ENCODE measurements at regions not wholly inside any gene's neighbourhood (a gene's known extent, or its start where the extent isn't known, plus 50 kb on each side); places are given as distances from the start of the nearest gene placed in this dataset.

DNA sequence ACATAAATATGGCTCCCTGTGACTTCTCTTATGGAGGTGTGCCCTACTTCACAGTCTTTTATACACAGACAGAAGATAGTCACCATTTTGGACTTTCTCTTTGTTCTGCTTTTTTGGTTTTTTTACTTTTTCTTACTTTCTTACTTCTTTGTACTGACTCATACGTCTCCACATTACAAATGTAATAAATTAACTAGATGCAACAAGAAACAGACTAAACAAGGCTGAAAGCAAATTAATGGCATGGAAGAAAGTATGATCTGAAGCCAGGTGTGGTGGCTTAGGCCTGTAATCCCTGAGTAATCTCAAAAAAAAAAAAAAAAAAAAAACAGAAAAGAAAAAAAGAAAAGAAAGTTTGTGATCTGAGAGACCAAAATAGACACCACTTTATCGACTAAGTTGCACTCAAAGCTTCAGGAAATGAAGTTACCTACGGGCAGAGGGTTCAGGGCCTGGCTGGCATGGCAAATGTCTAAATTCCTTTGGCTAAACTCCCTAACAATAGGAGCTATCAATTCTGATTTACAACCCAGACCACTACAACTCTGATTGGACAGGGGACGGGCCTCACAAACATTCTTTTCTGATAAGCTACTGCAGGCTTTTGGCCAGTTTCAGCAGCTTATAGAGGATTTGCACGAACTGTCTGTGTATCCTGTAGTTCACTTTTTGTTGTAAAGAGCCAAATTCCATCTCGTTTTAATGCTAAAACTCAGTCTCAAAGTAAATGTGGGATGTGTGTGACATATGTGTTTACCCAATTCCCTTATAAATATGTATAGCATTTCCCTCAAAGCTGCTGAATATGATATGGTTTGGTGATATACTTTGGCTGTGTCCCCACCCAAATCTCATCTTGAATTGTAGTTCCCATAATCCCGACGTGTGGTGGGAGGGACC lies 129.1 kb downstream of the SEPTIN14 start:
- H3K36me3 ChIP-seq (ENCODE audit: low read length): no peaks in the 10 kb centered on the region
- H3K9ac ChIP-seq (ENCODE audit: low read length): no peak overlapping the region
- no peaks in the 10 kb centered on the region for H4K20me1 ChIP-seq (ENCODE audit: low read depth, low read length)
- H3K27ac ChIP-seq (ENCODE audit: low read depth, low read length): no peak overlapping the region
- TF ChIP-seq EZH2phosphoT487 (conservative IDR thresholded peaks at IDR 0.05; ENCODE audit: low read length): no peak
- TF ChIP-seq, protein P1, sequence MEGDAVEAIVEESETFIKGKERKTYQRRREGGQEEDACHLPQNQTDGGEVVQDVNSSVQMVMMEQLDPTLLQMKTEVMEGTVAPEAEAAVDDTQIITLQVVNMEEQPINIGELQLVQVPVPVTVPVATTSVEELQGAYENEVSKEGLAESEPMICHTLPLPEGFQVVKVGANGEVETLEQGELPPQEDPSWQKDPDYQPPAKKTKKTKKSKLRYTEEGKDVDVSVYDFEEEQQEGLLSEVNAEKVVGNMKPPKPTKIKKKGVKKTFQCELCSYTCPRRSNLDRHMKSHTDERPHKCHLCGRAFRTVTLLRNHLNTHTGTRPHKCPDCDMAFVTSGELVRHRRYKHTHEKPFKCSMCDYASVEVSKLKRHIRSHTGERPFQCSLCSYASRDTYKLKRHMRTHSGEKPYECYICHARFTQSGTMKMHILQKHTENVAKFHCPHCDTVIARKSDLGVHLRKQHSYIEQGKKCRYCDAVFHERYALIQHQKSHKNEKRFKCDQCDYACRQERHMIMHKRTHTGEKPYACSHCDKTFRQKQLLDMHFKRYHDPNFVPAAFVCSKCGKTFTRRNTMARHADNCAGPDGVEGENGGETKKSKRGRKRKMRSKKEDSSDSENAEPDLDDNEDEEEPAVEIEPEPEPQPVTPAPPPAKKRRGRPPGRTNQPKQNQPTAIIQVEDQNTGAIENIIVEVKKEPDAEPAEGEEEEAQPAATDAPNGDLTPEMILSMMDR (IDR thresholded peaks at IDR 0.05; ENCODE audit: insufficient read depth, low read length, poor library complexity, severe bottlenecking): no peak
- no peaks in the 10 kb centered on the region for H3K27me3 ChIP-seq (ENCODE audit: low read length)
- H3K79me2 ChIP-seq (ENCODE audit: insufficient read depth, low read length): no peaks in the 10 kb centered on the region
- H2AFZ ChIP-seq (ENCODE audit: low read depth, low read length, severe bottlenecking): no peak overlapping the region
- H3K9me3 ChIP-seq (ENCODE audit: insufficient read depth, low read length): no peaks in the 10 kb centered on the region
- H3F3A ChIP-seq (ENCODE audit: insufficient read depth): no peaks in the 10 kb centered on the region
- H3K4me2 ChIP-seq (ENCODE audit: low read depth, low read length, poor library complexity, severe bottlenecking): no peak overlapping the region
- no peak overlapping the region for H3K4me3 ChIP-seq (ENCODE audit: insufficient read depth, low read length, poor library complexity, severe bottlenecking)
- H3K9me2 ChIP-seq (replicated peaks; ENCODE audit: insufficient read depth, low read length): no peaks in the 10 kb centered on the region

DNA sequence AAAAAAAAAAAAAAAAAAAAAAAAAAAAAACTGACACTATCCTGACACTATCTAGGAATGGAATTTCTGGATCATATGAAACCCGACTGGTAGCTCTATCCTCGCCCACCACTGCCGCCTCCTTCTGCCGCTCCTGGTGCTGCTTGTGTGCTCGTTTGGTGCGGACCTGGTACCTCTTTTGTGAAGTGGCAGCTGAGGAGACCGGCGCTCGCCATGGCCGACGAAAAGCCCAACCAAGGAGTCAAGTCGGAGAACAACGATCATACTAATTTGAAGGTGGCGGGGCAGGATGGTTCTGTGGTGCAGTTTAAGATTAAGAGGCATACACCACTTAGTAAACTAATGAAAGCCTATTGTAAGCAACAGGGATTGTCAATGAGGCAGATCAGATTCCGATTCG lies 130.6 kb downstream of the SEPTIN14 start:
- no peaks in the 10 kb centered on the region for H3K79me2 ChIP-seq (ENCODE audit: insufficient read depth, low read length)
- H3K9me2 ChIP-seq (replicated peaks; ENCODE audit: insufficient read depth, low read length): no peaks in the 10 kb centered on the region
- TF ChIP-seq, protein P1 (IDR thresholded peaks at IDR 0.05; ENCODE audit: insufficient read depth, low read length, poor library complexity, severe bottlenecking): no peak
- no peak for TF ChIP-seq EZH2phosphoT487 (conservative IDR thresholded peaks at IDR 0.05; ENCODE audit: low read length)
- H3K36me3 ChIP-seq (ENCODE audit: low read length): no peaks in the 10 kb centered on the region
- H3K4me3 ChIP-seq (ENCODE audit: insufficient read depth, low read length, poor library complexity, severe bottlenecking): no peak overlapping the region
- no peaks in the 10 kb centered on the region for H3K27me3 ChIP-seq (ENCODE audit: low read length)
- no peak overlapping the region for H3K27ac ChIP-seq (ENCODE audit: low read depth, low read length)
- H3K4me2 ChIP-seq (ENCODE audit: low read depth, low read length, poor library complexity, severe bottlenecking): no peak overlapping the region
- no peak overlapping the region for H2AFZ ChIP-seq (ENCODE audit: low read depth, low read length, severe bottlenecking)
- no peaks in the 10 kb centered on the region for H4K20me1 ChIP-seq (ENCODE audit: low read depth, low read length)
- H3F3A ChIP-seq (ENCODE audit: insufficient read depth): no peaks in the 10 kb centered on the region
- no peak overlapping the region for H3K9ac ChIP-seq (ENCODE audit: low read length)
- no peaks in the 10 kb centered on the region for H3K9me3 ChIP-seq (ENCODE audit: insufficient read depth, low read length)

DNA sequence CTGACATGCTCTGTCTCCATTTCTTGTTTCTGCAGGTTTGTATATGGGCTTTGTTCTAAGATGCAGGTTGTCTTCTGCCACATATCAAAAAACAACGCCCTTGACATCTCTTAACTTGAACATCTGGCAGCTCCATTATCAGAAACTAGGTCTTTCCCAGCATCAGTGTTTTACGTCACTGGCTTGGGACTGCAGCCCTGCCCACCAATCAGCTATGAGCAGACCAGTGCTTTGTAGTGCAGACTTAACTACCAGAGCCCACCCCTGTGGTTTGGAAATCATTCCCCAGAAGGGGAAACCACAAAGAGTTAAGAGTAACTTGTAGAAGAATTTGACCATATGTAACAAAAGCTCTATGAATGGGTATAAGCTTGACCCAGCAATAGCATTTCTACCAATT lies 132.4 kb downstream of the SEPTIN14 start:
- no peaks in the 10 kb centered on the region for H3K9me3 ChIP-seq (ENCODE audit: insufficient read depth, low read length)
- H3K36me3 ChIP-seq (ENCODE audit: low read length): no peaks in the 10 kb centered on the region
- H3K4me3 ChIP-seq (ENCODE audit: insufficient read depth, low read length, poor library complexity, severe bottlenecking): no peak overlapping the region
- H3K4me2 ChIP-seq (ENCODE audit: low read depth, low read length, poor library complexity, severe bottlenecking): no peak overlapping the region
- H2AFZ ChIP-seq (ENCODE audit: low read depth, low read length, severe bottlenecking): no peak overlapping the region
- H3F3A ChIP-seq (ENCODE audit: insufficient read depth): no peaks in the 10 kb centered on the region
- no peak overlapping the region for H3K27ac ChIP-seq (ENCODE audit: low read depth, low read length)
- no peak overlapping the region for H3K9ac ChIP-seq (ENCODE audit: low read length)
- H3K9me2 ChIP-seq (replicated peaks; ENCODE audit: insufficient read depth, low read length): no peaks in the 10 kb centered on the region
- H4K20me1 ChIP-seq (ENCODE audit: low read depth, low read length): no peaks in the 10 kb centered on the region
- TF ChIP-seq, protein P1 (IDR thresholded peaks at IDR 0.05; ENCODE audit: insufficient read depth, low read length, poor library complexity, severe bottlenecking): no peak
- TF ChIP-seq EZH2phosphoT487 (conservative IDR thresholded peaks at IDR 0.05; ENCODE audit: low read length): no peak
- no peaks in the 10 kb centered on the region for H3K79me2 ChIP-seq (ENCODE audit: insufficient read depth, low read length)
- no peaks in the 10 kb centered on the region for H3K27me3 ChIP-seq (ENCODE audit: low read length)

Measured in SU-DHL-6 (cell line).